GM12873 (cell line): ENCODE measurements at regions not wholly inside any gene's neighbourhood (a gene's known extent, or its start where the extent isn't known, plus 50 kb on each side); places are given as distances from the start of the nearest gene placed in this dataset.

Experiments used
- TF ChIP-seq, protein P1 (sequence below): IDR thresholded peaks from 2 replicates; pipeline ENCODE4 v1.5.1; 2012; ENCODE audit warnings: low read depth, mild to moderate bottlenecking, moderate library complexity, low read length, control low read depth; ENCODE audit not compliant: insufficient read depth; ENCODE audit errors: missing control alignments

DNA sequence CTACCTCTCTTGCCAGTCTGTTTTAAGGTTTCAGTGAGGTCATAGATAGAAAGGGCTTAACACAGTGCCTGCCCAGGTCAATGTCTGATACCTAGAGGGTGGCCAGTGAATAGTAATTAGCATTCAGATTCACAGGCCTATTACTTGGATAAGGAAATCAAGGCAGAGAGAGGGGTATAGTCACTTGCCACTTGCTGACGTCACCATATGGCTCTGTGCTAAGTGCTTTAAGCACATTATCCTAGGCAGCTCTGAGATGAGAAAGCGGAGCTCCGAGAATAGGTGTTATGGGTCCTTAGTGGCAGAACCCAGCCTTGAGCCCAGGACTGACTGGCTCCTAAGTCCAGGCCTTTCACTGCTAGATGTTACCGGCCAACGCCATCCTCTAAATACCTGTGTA, 51.5 kb upstream of the DAB1 start:
- TF ChIP-seq, protein P1, sequence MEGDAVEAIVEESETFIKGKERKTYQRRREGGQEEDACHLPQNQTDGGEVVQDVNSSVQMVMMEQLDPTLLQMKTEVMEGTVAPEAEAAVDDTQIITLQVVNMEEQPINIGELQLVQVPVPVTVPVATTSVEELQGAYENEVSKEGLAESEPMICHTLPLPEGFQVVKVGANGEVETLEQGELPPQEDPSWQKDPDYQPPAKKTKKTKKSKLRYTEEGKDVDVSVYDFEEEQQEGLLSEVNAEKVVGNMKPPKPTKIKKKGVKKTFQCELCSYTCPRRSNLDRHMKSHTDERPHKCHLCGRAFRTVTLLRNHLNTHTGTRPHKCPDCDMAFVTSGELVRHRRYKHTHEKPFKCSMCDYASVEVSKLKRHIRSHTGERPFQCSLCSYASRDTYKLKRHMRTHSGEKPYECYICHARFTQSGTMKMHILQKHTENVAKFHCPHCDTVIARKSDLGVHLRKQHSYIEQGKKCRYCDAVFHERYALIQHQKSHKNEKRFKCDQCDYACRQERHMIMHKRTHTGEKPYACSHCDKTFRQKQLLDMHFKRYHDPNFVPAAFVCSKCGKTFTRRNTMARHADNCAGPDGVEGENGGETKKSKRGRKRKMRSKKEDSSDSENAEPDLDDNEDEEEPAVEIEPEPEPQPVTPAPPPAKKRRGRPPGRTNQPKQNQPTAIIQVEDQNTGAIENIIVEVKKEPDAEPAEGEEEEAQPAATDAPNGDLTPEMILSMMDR: no peak

GRCh38 chr1:57474137-57474750, 50.4 kb upstream of the DAB1 start:
- TF ChIP-seq, protein P1: no peak
